Gastroesophageal sphincter (tissue), 3 donors: ENCODE measurements at regions not wholly inside any gene's neighbourhood (a gene's known extent, or its start where the extent isn't known, plus 50 kb on each side); places are given as distances from the start of the nearest gene placed in this dataset.

ENCODE experiments used
- CTCF ChIP-seq, 4 experiments: fragments of 200-600 bp in 2 of 4; fragments of 450-650 bp in 2 of 4; sonication (generic) in 1 of 4; IDR thresholded peaks; one replicate each; pipeline ENCODE4 v1.5.1; 2017 to 2019; ENCODE audit warnings: antibody characterized with exemption in 4 of 4, mild to moderate bottlenecking in 2 of 4, moderate library complexity in 2 of 4
- EP300 ChIP-seq: sonication (generic); formaldehyde crosslinking; IDR thresholded peaks from one replicate; pipeline ENCODE4 v1.6.1; 2017; ENCODE audit warnings: antibody characterized with exemption, mild to moderate bottlenecking
- POLR2A ChIP-seq, 2 donors: fragments of 450-650 bp; IDR thresholded peaks; one replicate each; pipeline ENCODE4 v1.6.1; 2017; ENCODE audit warnings: antibody characterized with exemption in 2 of 2, mild to moderate bottlenecking in 2 of 2, moderate library complexity in 1 of 2
- POLR2AphosphoS5 ChIP-seq: sonication (generic); formaldehyde crosslinking; IDR thresholded peaks from one replicate; pipeline ENCODE4 v1.6.1; 2017; ENCODE audit warnings: antibody characterized with exemption

- TF ChIP-seq CTCF (IDR thresholded peaks at IDR 0.05), result no peak
- TF ChIP-seq POLR2A (IDR thresholded peaks at IDR 0.05), result no peak
- no peak for TF ChIP-seq POLR2AphosphoS5
- TF ChIP-seq EP300, result no peak
Measured at GRCh38 chr22:47233316-47234243, 471.1 kb downstream of the TBC1D22A start.
